ENCODE measurements at regions not wholly inside any gene's neighbourhood (a gene's known extent, or its start where the extent isn't known, plus 50 kb on each side); places are given as distances from the start of the nearest gene placed in this dataset.
"Not testable (repeated sequence)": the region's sequence is repeated elsewhere in the genome, so short reads cannot be mapped to it uniquely, and the experiment has no call there.

DNA sequence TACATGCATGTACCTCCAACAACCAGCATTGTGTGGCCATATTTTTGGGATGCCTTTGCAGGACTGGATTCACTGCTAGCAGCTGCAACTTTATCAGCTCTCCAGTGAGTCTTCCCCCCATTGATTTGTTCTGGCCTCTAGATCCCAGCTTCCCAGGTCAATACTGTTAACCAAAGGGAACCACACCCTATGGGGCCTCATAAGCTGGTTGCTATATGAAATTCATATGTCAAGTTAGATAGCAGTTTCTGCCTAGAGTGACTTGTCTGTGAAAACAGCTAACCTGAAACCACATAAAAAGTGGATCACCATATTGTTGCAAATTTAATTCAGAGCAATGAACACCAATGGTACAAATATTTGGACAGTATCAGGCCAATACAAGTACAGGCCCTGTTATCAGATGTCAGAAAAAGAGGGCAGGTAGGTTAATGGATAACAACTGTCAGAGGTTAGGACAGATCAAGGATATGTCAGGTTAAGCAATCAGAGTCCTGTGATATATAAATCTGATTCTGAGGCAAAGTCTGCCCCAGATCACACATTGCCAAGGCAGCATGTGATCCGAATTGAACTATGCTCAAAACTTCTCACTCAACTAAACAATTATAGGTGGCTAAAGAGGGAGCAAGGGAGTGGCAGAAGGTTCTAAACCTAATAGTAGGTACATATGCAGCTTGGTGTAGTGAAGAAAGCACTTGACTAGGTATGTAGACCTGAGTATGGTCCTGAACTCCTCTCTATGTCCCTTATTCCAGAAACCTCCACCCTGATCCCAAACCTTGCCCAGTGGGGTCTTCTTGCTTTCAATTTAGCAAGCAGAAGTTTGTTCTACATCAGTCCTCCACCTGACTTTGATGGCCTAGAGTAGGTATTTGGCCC is 94.7 kb upstream of the FOXN2 start:
- DNase-seq (ENCODE audit: low read depth, low spot score) = no peak

- no peak for DNase-seq (ENCODE audit: low read depth, low spot score)
Measured at GRCh38 chr2:48220501-48220900, 94.0 kb upstream of the FOXN2 start.

DNA sequence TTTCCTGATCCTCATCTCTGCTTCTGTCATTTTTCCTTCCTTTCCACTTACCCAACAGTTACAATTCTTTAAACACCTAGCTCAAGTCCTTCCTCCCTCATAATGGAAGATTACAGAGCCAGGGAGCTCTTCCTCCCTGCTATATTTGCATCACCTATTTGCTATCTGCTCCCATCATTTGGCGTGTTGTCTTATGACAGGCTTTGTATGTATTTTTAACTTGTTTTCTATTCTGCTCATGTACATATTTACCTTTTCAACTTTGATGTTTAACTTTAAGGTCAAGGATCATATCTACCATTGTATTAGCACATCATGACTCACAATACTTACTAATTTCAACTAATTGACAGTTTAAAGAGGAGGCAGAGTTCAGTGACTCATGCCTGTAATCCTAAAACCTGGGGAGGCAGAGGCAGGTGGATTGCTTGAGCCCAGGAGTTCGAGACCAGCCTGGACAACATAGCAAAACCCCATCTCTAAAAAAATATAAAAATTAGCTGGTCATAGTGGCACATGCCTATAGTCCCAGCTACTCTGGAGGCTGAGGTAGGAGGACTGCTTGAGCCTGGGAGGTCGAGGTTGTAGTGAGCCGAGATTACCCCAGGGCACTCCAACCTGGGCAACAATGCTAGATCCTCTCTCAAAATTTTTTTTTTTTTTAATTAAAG is 92.5 kb upstream of the FOXN2 start:
- no peak for DNase-seq (ENCODE audit: low read depth, low spot score)

GRCh38 chr2:48227617-48228344 is 86.7 kb upstream of the FOXN2 start:
- no peak for DNase-seq (ENCODE audit: low read depth, low spot score)

DNA sequence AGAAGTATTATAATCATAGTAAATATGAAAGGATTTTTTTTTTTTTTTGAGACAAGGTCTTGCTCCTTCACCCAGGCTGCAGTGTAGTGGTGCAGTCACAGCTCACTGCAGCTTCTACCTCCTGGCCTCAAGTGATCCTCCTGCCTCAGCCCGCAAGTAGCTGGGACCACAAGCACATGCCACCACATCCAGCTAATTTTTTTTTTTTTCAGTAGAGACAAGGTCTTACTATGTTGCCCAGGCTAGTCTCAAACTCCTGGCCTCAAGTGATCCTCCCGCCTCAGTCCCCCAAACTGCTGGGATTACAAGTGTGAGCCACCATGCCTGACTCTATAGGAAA is 86.2 kb upstream of the FOXN2 start:
- no peak for DNase-seq (ENCODE audit: low read depth, low spot score)

- DNase-seq (ENCODE audit: low read depth, low spot score) = no peak
Measured at GRCh38 chr2:48229063-48229462, 85.4 kb upstream of the FOXN2 start.

DNA sequence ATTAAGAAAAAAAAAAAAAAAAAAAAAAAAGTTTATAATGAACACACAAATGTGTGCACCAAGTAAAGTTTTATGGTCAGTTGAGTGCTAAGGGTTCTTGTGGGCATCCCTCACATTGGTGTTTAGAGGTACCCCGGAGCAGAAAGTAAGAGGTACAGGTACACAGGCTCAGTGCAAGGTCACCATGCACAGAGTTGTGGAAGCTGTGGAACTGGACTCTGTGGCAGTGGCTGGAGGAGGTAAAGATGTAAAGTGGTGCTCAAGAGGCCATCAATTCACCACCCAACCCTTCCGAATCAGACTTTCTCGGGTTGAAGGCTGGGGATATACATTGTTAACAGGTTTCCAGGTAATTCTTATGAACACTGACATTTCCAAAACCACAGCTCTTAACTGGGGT is 83.6 kb upstream of the FOXN2 start:
- DNase-seq (ENCODE audit: low read depth, low spot score) = no peak

GRCh38 chr2:48232351-48232750 is 82.1 kb upstream of the FOXN2 start:
- DNase-seq (ENCODE audit: low read depth, low spot score) = no peak

- DNase-seq (ENCODE audit: low read depth, low spot score) = no peak
Measured at GRCh38 chr2:48233005-48233404, 81.5 kb upstream of the FOXN2 start.

GRCh38 chr2:48233824-48234223 is 80.7 kb upstream of the FOXN2 start:
- not testable (repeated sequence) for DNase-seq (ENCODE audit: low read depth, low spot score)

DNA sequence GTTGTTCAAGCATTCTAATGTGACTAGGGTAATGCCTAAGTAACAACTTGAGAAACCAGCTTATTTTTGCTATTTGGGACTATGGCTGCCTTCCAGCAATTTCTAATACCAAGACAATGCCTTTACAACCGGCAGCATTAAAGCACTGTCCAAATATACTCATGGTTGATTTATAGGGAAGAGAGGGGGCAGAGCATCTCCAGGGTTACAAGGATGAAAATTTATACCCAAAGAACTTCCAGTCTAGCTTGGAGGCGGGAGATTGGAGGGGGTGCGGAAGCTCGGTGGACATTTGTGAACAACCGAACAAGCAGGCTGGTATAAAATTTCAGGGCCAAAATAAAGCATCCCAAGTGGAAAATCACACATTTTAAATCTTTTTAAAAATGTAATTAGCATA is 79.4 kb upstream of the FOXN2 start:
- DNase-seq (ENCODE audit: low read depth, low spot score) = no peak

- no peak for DNase-seq (ENCODE audit: low read depth, low spot score)
Measured at GRCh38 chr2:48238381-48238780, 76.1 kb upstream of the FOXN2 start.

DNA sequence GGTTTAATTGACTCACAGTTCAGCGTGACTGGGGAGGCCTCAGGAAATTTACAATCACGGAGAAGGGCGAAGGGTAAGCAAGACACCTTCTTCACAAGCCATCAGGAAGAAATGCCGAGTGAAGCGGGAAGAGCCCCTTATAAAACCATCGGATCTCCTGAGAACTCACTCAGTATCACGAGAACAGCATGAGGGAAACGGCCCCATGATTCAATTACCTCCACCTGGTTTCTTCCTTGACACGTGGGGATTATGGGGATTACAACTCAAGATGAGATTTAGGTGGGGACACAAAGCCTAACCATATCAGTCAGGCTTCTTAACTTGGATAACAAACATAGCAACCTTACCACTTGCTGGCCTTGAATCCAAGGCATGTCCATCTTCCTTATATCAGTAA is 73.6 kb upstream of the FOXN2 start:
- DNase-seq (ENCODE audit: low read depth, low spot score) = no peak

DNA sequence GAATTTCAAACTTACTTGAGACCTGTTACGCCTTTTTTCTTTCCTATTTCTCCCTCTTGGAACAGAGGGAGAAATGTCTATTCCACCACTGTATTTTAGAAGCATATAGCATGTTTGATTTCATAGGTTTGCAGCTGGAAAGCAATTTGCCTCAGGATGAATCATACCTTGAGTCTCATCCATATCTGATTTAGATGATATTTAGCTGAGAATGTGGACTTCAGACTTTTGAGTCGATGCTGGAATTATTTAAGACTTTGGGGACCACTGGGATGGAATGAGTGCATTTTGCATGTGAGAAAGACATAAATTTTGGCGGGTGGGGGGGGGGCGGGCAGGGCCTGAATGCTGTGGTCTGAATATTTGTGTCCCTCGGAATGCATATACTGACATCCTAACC is 67.3 kb upstream of the FOXN2 start:
- no peak for DNase-seq (ENCODE audit: low read depth, low spot score)

DNA sequence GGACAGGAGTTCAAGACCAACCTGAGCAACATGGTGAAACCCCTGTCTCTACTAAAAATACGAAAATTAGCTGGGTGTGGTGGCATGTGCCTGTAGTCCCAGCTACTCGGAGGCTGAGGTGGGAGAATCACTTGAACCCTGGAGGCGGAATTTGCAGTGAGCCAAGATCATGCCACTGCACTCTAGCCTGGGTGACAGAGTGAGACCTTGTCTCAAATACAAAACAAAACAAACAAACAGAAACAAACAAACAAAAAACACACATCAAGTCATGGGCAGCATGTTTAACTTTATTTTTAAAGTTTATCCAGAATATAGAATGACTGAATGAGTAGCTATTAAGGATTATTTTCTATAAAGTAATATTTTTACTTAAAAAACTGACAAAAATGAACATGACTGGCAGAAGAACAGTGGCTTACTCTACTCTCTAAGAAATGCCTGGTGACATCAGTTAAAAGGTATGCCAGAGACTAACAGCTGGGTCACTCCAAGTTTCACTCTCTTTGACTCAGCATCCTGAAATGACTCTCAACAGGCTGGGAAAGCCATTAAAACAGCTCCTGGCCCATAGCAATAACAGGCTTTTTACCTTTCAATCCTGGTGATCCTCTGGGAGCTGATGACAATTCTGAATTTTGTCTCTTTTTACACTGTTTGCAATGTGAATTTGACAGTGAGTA is 66.1 kb upstream of the FOXN2 start:
- peak; percentile 88 for DNase-seq (ENCODE audit: low read depth, low spot score)

DNA sequence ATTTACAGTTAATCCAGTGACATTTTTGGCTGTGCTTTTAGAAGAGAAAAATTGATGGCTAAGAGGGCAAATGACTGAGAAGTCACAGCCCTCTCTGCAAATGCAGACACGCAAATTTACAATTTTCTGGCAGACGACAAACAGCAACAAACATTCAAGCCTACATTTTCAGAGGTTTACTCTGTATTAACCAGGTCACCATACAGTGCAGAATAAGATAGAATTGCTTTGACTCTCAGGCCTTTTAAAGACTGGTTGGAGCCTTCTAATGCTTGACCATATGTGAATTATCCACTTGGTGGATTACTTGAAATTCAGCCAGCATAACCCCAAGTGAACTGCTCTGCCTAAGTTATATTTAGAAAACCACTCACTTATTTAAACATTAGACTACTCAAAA is 65.5 kb upstream of the FOXN2 start:
- DNase-seq (ENCODE audit: low read depth, low spot score) = peak; percentile 35

- DNase-seq (ENCODE audit: low read depth, low spot score) = peak; percentile 5
Measured at GRCh38 chr2:48249631-48250473, 64.6 kb upstream of the FOXN2 start.

DNA sequence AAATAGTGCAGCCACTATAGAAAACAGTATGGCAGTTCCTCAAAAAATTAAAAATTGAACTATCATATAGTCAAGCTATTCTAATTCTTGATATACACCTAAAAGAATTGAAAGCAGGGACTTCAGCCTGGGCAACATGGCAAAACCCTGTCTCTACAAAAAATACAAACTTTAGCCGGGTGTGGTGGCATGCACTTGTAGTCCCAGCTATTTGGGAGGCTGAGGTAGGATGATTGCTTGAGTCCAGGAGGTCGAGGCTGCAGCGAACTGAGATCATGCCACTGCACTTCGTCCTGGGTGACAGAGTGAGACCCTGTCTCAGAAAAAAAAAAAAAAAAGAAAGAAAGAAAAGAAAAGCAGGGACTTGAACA is 64.0 kb upstream of the FOXN2 start:
- DNase-seq (ENCODE audit: low read depth, low spot score) = no peak

GRCh38 chr2:48250943-48251342 is 63.5 kb upstream of the FOXN2 start:
- DNase-seq (ENCODE audit: low read depth, low spot score) = no peak

- DNase-seq (ENCODE audit: low read depth, low spot score) = no peak
Measured at GRCh38 chr2:48251437-48252148, 62.9 kb upstream of the FOXN2 start.

GRCh38 chr2:48253301-48253700 is 61.2 kb upstream of the FOXN2 start:
- no peak for DNase-seq (ENCODE audit: low read depth, low spot score)
